Suprapubic skin (tissue), 3 donors: ENCODE measurements at regions not wholly inside any gene's neighbourhood (a gene's known extent, or its start where the extent isn't known, plus 50 kb on each side); places are given as distances from the start of the nearest gene placed in this dataset.

Source experiments
- EP300 ChIP-seq: sonication (generic); formaldehyde crosslinking; IDR thresholded peaks from one replicate; pipeline ENCODE4 v1.6.1; 2017; ENCODE audit warnings: antibody characterized with exemption
- POLR2A ChIP-seq, 2 donors: fragments of 450-650 bp; IDR thresholded peaks; one replicate each; pipeline ENCODE4 v1.6.1; 2017; ENCODE audit warnings: antibody characterized with exemption in 2 of 2, mild to moderate bottlenecking in 2 of 2, moderate library complexity in 2 of 2
- TF ChIP-seq, protein P1 (sequence below), 2 donors: fragments of 200-600 bp in 1 of 2; fragments of 450-650 bp in 1 of 2; sonication (generic) in 1 of 2; IDR thresholded peaks; one replicate each; pipeline ENCODE4 v1.5.1; 2016 to 2019; ENCODE audit warnings: antibody characterized with exemption in 2 of 2, mild to moderate bottlenecking in 1 of 2, moderate library complexity in 1 of 2

DNA sequence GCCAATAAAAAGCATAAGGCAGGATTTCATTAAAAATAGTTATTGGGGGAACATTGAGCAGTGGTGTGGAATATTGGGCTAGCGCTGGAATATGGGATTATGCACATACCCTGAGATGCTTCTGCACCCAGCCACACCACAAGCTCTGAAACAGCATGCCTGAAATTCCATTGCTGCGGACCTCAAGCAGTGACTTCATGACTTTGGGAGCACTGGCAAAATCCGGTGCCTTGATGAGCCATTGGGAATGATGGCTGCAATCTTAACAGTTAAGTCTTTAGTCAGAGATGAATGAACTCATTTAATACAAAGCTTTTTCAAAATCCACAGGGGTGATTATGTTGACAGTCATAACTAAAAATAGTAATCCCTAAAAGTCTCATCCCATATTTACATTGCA, 274.7 kb upstream of the MTPN start:
- no peak for TF ChIP-seq EP300
- TF ChIP-seq, protein P1, sequence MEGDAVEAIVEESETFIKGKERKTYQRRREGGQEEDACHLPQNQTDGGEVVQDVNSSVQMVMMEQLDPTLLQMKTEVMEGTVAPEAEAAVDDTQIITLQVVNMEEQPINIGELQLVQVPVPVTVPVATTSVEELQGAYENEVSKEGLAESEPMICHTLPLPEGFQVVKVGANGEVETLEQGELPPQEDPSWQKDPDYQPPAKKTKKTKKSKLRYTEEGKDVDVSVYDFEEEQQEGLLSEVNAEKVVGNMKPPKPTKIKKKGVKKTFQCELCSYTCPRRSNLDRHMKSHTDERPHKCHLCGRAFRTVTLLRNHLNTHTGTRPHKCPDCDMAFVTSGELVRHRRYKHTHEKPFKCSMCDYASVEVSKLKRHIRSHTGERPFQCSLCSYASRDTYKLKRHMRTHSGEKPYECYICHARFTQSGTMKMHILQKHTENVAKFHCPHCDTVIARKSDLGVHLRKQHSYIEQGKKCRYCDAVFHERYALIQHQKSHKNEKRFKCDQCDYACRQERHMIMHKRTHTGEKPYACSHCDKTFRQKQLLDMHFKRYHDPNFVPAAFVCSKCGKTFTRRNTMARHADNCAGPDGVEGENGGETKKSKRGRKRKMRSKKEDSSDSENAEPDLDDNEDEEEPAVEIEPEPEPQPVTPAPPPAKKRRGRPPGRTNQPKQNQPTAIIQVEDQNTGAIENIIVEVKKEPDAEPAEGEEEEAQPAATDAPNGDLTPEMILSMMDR (IDR thresholded peaks at IDR 0.05) = no peak
- no peak for TF ChIP-seq POLR2A (IDR thresholded peaks at IDR 0.05)
